ENCODE measurements at regions not wholly inside any gene's neighbourhood (a gene's known extent, or its start where the extent isn't known, plus 50 kb on each side); places are given as distances from the start of the nearest gene placed in this dataset.

DNA sequence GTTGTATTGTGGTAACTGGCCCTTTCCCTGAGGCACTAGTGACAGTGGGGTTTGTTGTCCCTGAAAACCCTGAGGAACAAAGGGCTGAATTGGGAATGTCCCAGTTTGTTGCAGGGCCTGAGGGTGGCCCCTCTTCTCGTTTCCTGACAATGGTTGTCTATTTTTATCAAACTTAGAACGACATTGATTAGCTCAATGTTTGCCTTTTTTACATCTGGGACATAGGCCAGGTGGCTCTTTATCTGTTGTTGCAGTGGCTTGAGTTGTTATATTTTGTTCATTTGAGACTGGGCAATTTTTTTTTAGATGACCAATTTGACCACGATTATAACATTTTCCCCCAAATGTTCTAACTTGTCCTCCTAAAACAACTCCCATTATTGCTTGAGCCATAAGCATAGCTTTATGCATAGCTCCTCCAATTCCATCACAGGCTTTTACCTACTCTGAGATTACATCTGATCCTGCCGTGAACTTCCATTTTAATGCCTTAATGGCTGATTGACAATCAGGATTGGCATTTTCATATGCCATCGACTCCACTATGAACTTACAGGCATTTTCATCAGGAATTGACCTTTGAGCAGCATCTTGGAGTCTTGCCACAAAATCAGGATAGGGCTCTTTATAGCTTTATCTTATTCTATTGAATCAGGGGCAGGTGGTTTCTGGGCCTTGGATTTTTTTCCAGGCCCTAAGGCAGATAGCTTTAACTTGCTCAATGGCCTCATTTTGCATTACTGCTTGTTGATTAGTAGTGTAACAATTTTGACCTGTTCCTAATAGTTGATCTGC lies 604.3 kb downstream of the ALG10 start:
- TF ChIP-seq, protein P1, sequence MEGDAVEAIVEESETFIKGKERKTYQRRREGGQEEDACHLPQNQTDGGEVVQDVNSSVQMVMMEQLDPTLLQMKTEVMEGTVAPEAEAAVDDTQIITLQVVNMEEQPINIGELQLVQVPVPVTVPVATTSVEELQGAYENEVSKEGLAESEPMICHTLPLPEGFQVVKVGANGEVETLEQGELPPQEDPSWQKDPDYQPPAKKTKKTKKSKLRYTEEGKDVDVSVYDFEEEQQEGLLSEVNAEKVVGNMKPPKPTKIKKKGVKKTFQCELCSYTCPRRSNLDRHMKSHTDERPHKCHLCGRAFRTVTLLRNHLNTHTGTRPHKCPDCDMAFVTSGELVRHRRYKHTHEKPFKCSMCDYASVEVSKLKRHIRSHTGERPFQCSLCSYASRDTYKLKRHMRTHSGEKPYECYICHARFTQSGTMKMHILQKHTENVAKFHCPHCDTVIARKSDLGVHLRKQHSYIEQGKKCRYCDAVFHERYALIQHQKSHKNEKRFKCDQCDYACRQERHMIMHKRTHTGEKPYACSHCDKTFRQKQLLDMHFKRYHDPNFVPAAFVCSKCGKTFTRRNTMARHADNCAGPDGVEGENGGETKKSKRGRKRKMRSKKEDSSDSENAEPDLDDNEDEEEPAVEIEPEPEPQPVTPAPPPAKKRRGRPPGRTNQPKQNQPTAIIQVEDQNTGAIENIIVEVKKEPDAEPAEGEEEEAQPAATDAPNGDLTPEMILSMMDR (IDR thresholded peaks at IDR 0.05; ENCODE audit: borderline replicate concordance), result no peak
- DNase-seq, result no peak
- intact Hi-C loops (cut with micrococcal nuclease), result no loop called here

More for the DNA sequence above, 604.3 kb downstream of the ALG10 start:
- Histone ChIP-seq H3K4me3 (no peak overlapping the region), H3K36me3 (no peaks in the 10 kb centered on the region), H3K27ac (replicated peaks) (no peak overlapping the region), H3K4me1 (no peaks in the 10 kb centered on the region), H3K27me3 (ENCODE audit: low read depth) (no peaks in the 10 kb centered on the region), H3K9me3 (replicated peaks) (peaks cover 14% of the 10 kb centered on the region)

Measured in left ventricle myocardium inferior (tissue), 1 donor.